Cardiac muscle cell (in vitro differentiated cells and primary cell): ENCODE measurements at regions not wholly inside any gene's neighbourhood (a gene's known extent, or its start where the extent isn't known, plus 50 kb on each side); places are given as distances from the start of the nearest gene placed in this dataset.

Experiments used
- DNase-seq, 2 donors: peaks; one replicate each; pipeline versions ENCODE4 v3.0.0 to v3.0.0-alpha.2; 2010 to 2017; ENCODE audit warnings: low read depth in 1 of 2, low spot score in 1 of 2
- H3K27ac ChIP-seq: fragments of 200-600 bp; sonication (generic); 2 replicates; pipeline ENCODE4 v1.5.1; 2016
- H3K27me3 ChIP-seq: fragments of 200-600 bp; sonication (generic); 2 replicates; pipeline ENCODE4 v1.6.0; 2016; ENCODE audit warnings: control low read depth
- H3K36me3 ChIP-seq: fragments of 200-600 bp; sonication (generic); 2 replicates; pipeline ENCODE4 v1.5.1; 2016; ENCODE audit warnings: control low read depth
- H3K4me1 ChIP-seq: fragments of 200-600 bp; sonication (generic); 2 replicates; pipeline ENCODE4 v1.8.1; 2017; ENCODE audit warnings: low read depth, mild to moderate bottlenecking, mixed run types
- H3K4me3 ChIP-seq: fragments of 200-600 bp; sonication (generic); 2 replicates; pipeline ENCODE4 v1.5.1; 2016; ENCODE audit warnings: mild to moderate bottlenecking
- H3K9me3 ChIP-seq: fragments of 200-600 bp; sonication (generic); 2 replicates; pipeline ENCODE4 v1.5.1; 2017; ENCODE audit warnings: low read depth, mild to moderate bottlenecking, control low read depth
- CTCF ChIP-seq: IDR thresholded peaks from 2 replicates; pipeline ENCODE4 v1.5.1; 2012; ENCODE audit warnings: low read depth, mild to moderate bottlenecking, low read length

GRCh38 chr2:239502430-239503186, 101.8 kb upstream of the HDAC4 start:
- TF ChIP-seq CTCF: no peak
- Histone ChIP-seq H3K27ac (no peak overlapping the region), H3K4me3 (no peak overlapping the region), H3K4me1 (no peaks in the 10 kb centered on the region), H3K36me3 (no peaks in the 10 kb centered on the region), H3K9me3 (no peaks in the 10 kb centered on the region), H3K27me3 (no peaks in the 10 kb centered on the region)
- DNase-seq: no peak

- Histone ChIP-seq H3K9me3 (no peaks in the 10 kb centered on the region), H3K4me1 (no peaks in the 10 kb centered on the region), H3K27me3 (no peaks in the 10 kb centered on the region), H3K4me3 (no peak overlapping the region), H3K36me3 (no peaks in the 10 kb centered on the region), H3K27ac (no peak overlapping the region)
- peak in 1 of 2 donors; percentile 5 for DNase-seq
- no peak for TF ChIP-seq CTCF
These were observed 100.0 kb upstream of the HDAC4 start for GRCh38 chr2:239500574-239501550.

- no peaks in the 10 kb centered on the region for H3K9me3 ChIP-seq
- TF ChIP-seq CTCF: no peak
- H3K27ac ChIP-seq: no peak overlapping the region
- H3K36me3 ChIP-seq: no peaks in the 10 kb centered on the region
- peak in 1 of 2 donors; percentile 36 for DNase-seq
- H3K4me1 ChIP-seq: no peaks in the 10 kb centered on the region
- no peak overlapping the region for H3K4me3 ChIP-seq
- H3K27me3 ChIP-seq: no peaks in the 10 kb centered on the region
These were observed 99.1 kb upstream of the HDAC4 start for GRCh38 chr2:239499726-239500573.

- Histone ChIP-seq H3K9me3 (no peaks in the 10 kb centered on the region), H3K27me3 (no peaks in the 10 kb centered on the region), H3K4me1 (no peaks in the 10 kb centered on the region), H3K4me3 (no peak overlapping the region), H3K27ac (no peak overlapping the region), H3K36me3 (no peaks in the 10 kb centered on the region)
- TF ChIP-seq CTCF: no peak
- peak in 1 of 2 donors; percentile 90 for DNase-seq
These were observed 98.3 kb upstream of the HDAC4 start for GRCh38 chr2:239498981-239499634.

- Histone ChIP-seq H3K4me3 (no peak overlapping the region), H3K4me1 (no peaks in the 10 kb centered on the region), H3K27ac (no peak overlapping the region), H3K27me3 (no peaks in the 10 kb centered on the region), H3K9me3 (no peaks in the 10 kb centered on the region), H3K36me3 (no peaks in the 10 kb centered on the region)
- TF ChIP-seq CTCF: no peak
- no peak for DNase-seq
These were observed 97.8 kb upstream of the HDAC4 start for GRCh38 chr2:239498576-239498975.
